ENCODE measurements at regions not wholly inside any gene's neighbourhood (a gene's known extent, or its start where the extent isn't known, plus 50 kb on each side); places are given as distances from the start of the nearest gene placed in this dataset.

GRCh38 chr12:77488041-77488620, 342.6 kb upstream of the NAV3 start:
- DNase-seq, result no peak

- no peak for DNase-seq
Observed at GRCh38 chr12:77486872-77487271, 343.8 kb upstream of the NAV3 start.

- DNase-seq, result no peak
Observed at GRCh38 chr12:77485961-77486854, 344.5 kb upstream of the NAV3 start.

- no peak for DNase-seq
Observed at GRCh38 chr12:77481687-77482086, 349.0 kb upstream of the NAV3 start.

GRCh38 chr12:77477907-77478533, 352.7 kb upstream of the NAV3 start:
- no peak for DNase-seq

GRCh38 chr12:77471801-77472200, 358.9 kb upstream of the NAV3 start:
- no peak for DNase-seq

- DNase-seq, result no peak
Observed at GRCh38 chr12:77469578-77470333, 360.9 kb upstream of the NAV3 start.

- DNase-seq, result no peak
Observed at GRCh38 chr12:77442633-77443032, 377.3 kb upstream of the E2F7 start.

- no peak for DNase-seq
Observed at GRCh38 chr12:77439749-77440148, 374.4 kb upstream of the E2F7 start.

GRCh38 chr12:77438644-77439043, 373.3 kb upstream of the E2F7 start:
- no peak for DNase-seq

- no peak for DNase-seq
Observed at GRCh38 chr12:77437206-77437605, 371.8 kb upstream of the E2F7 start.

GRCh38 chr12:77435446-77436091, 370.2 kb upstream of the E2F7 start:
- DNase-seq, result no peak

GRCh38 chr12:77433799-77434198, 368.4 kb upstream of the E2F7 start:
- no peak for DNase-seq

- no peak for DNase-seq
Observed at GRCh38 chr12:77429426-77429825, 364.1 kb upstream of the E2F7 start.

- no peak for DNase-seq
Observed at GRCh38 chr12:77421152-77421551, 355.8 kb upstream of the E2F7 start.

GRCh38 chr12:77409551-77409950, 344.2 kb upstream of the E2F7 start:
- DNase-seq, result no peak

- DNase-seq, result no peak
Observed at GRCh38 chr12:77407931-77408330, 342.6 kb upstream of the E2F7 start.

- no peak for DNase-seq
Observed at GRCh38 chr12:77406219-77406905, 341.0 kb upstream of the E2F7 start.

GRCh38 chr12:77402716-77403115, 337.3 kb upstream of the E2F7 start:
- DNase-seq, result peak; percentile 10

GRCh38 chr12:77401770-77402081, 336.4 kb upstream of the E2F7 start:
- DNase-seq, result no peak

GRCh38 chr12:77401064-77401769, 335.8 kb upstream of the E2F7 start:
- no peak for DNase-seq

Measured in NCI-H1092 (cell line).